HepG2 (cell line): ENCODE measurements at regions not wholly inside any gene's neighbourhood (a gene's known extent, or its start where the extent isn't known, plus 50 kb on each side); places are given as distances from the start of the nearest gene placed in this dataset.

Experiments used
- ATAC-seq: fragments of 200-7000 bp; cut with Tn5 transposase; 3 replicates; pipeline ENCODE4 v1.9.1; 2020; ENCODE audit warnings: mild to moderate bottlenecking, moderate library complexity
- BruUV-seq: library from RNA; stranded (reverse); fragments of 400-500 nt; replicated peaks from 2 replicates; lab custom pipeline; 2021; lab: Mats Ljungman, UMichigan
- CTCF ChIA-PET: fragments of 300-600 bp; formaldehyde crosslinking; extraction: SDS; loops from one replicate; lab custom pipeline; 2021; ENCODE audit warnings: low total read pairs, inconsistent platforms, low intra/inter-chr PET ratio; lab: Yijun Ruan, JAX
- POLR2A ChIA-PET: fragments of 350-600 bp; sonication (Branson Sonifier 250); formaldehyde crosslinking; loops from one replicate; lab custom pipeline; 2020; ENCODE audit warnings: antibody characterized with exemption, inconsistent platforms; lab: Yijun Ruan, JAX
- DNase-seq: peaks from one replicate; pipeline ENCODE4 v3.0.0-alpha.2; 2015; ENCODE audit warnings: low spot score
- FAIRE-seq: peaks from 3 replicates; lab custom pipeline; 2011; peaks lifted over from hg19 to GRCh38; lab: Jason Lieb, UNC
- H2AFZ ChIP-seq: one replicate; pipeline ENCODE4 v1.6.1; 2011; ENCODE audit warnings: low read length, inconsistent platforms
- H3K27ac ChIP-seq: fragments of 300-600 bp; 3 replicates; pipeline ENCODE4 v1.8.0; 2011; ENCODE audit warnings: mixed run types, mild to moderate bottlenecking, mixed read lengths, low read length, inconsistent platforms; ENCODE audit not compliant: insufficient read depth; ENCODE audit errors: extremely low read length
- H3K27me3 ChIP-seq, 2 experiments: fragments of 200-600 bp in 1 of 2; 2 replicates in 1 of 2; 3 replicates in 1 of 2; pipeline versions ENCODE4 v1.6.0 to v1.8.0; 2011; ENCODE audit warnings: low read length in 2 of 2, mild to moderate bottlenecking in 2 of 2, moderate library complexity in 2 of 2, inconsistent platforms in 1 of 2; ENCODE audit not compliant: insufficient read depth in 2 of 2, control insufficient read depth in 1 of 2
- H3K36me3 ChIP-seq, 2 experiments: fragments of 200-600 bp in 1 of 2; replicated peaks in 1 of 2; 2 replicates in 1 of 2; 3 replicates in 1 of 2; pipeline versions ENCODE4 v1.5.1 to v1.8.0; 2011; ENCODE audit warnings: low read length in 2 of 2, inconsistent platforms in 1 of 2; ENCODE audit not compliant: insufficient read depth in 2 of 2, control insufficient read depth in 1 of 2
- H3K4me1 ChIP-seq: 2 replicates; pipeline ENCODE4 v1.5.1; 2012; ENCODE audit warnings: low read length, inconsistent platforms; ENCODE audit not compliant: insufficient read depth
- H3K4me2 ChIP-seq: 2 replicates; pipeline ENCODE4 v1.6.0; 2011; ENCODE audit warnings: low read depth, low read length, inconsistent platforms
- H3K4me3 ChIP-seq, 3 experiments: fragments of 200-600 bp in 1 of 3; sonication (generic), shearing (Covaris generic) in 1 of 3; replicated peaks in 1 of 3; 2 replicates each; pipeline ENCODE4 v1.5.1; 2011 to 2016; ENCODE audit warnings: low read length in 3 of 3, inconsistent platforms in 2 of 3, low read depth in 2 of 3, mild to moderate bottlenecking in 2 of 3, control low read depth in 1 of 3, mixed read lengths in 1 of 3; ENCODE audit not compliant: insufficient read depth in 1 of 3
- H3K79me2 ChIP-seq: one replicate; pipeline ENCODE4 v1.6.1; 2011; ENCODE audit warnings: low read length, inconsistent platforms; ENCODE audit not compliant: insufficient read depth
- H3K9ac ChIP-seq: 2 replicates; pipeline ENCODE4 v1.6.0; 2011; ENCODE audit warnings: mild to moderate bottlenecking, low read depth, low read length, inconsistent platforms; ENCODE audit not compliant: insufficient read depth
- H3K9me3 ChIP-seq: 2 replicates; pipeline ENCODE4 v1.5.1; 2012; ENCODE audit warnings: mild to moderate bottlenecking, low read length
- H4K20me1 ChIP-seq: 2 replicates; pipeline ENCODE4 v1.6.0; 2011; ENCODE audit warnings: inconsistent platforms, mild to moderate bottlenecking, low read length, moderate library complexity; ENCODE audit not compliant: insufficient read depth
- ARID3A ChIP-seq: IDR thresholded peaks from 2 replicates; pipeline ENCODE4 v1.6.1; 2012; ENCODE audit warnings: low read depth, low read length, improper control_type of control experiment
- BCLAF1 ChIP-seq: fragments of 450-650 bp; IDR thresholded peaks from 2 replicates; pipeline ENCODE4 v1.6.1; 2017; ENCODE audit warnings: mild to moderate bottlenecking
- GLI4 ChIP-seq: sonication (generic); formaldehyde crosslinking; IDR thresholded peaks from 2 replicates; pipeline ENCODE4 v1.5.1; 2020; ENCODE audit warnings: missing genetic modification reagents, mild to moderate bottlenecking, moderate library complexity, borderline replicate concordance
- PAF1 ChIP-seq: IDR thresholded peaks from 2 replicates; pipeline ENCODE4 v1.6.1; 2016; ENCODE audit warnings: missing genetic modification reagents, missing compliant biosample characterization
- POLR2AphosphoS2 ChIP-seq: IDR thresholded peaks from 2 replicates; pipeline ENCODE4 v1.6.1; 2011; ENCODE audit warnings: low read depth, low read length, improper control_type of control experiment
- RFXANK ChIP-seq: IDR thresholded peaks from 2 replicates; pipeline ENCODE4 v1.6.1; 2016
- TBX2 ChIP-seq: sonication (generic); formaldehyde crosslinking; IDR thresholded peaks from 2 replicates; pipeline ENCODE4 v1.5.0; 2020; ENCODE audit warnings: missing genetic modification reagents, mild to moderate bottlenecking, borderline replicate concordance
- TSC22D2 ChIP-seq: sonication (generic); formaldehyde crosslinking; IDR thresholded peaks from 2 replicates; pipeline ENCODE4 v1.5.1; 2020; ENCODE audit warnings: missing genetic modification reagents, mild to moderate bottlenecking, borderline replicate concordance
- ZNF326 ChIP-seq: sonication (generic); formaldehyde crosslinking; IDR thresholded peaks from 2 replicates; pipeline ENCODE4 v1.4.0; 2020; ENCODE audit warnings: missing genetic modification reagents, borderline replicate concordance
- ZNF451 ChIP-seq: sonication (generic); formaldehyde crosslinking; IDR thresholded peaks from 2 replicates; pipeline ENCODE4 v1.5.0; 2020; ENCODE audit warnings: mild to moderate bottlenecking, missing genetic modification reagents
- ZSCAN5A ChIP-seq: sonication (generic); formaldehyde crosslinking; IDR thresholded peaks from 2 replicates; pipeline ENCODE4 v1.8.0; 2022; ENCODE audit warnings: mild to moderate bottlenecking, missing genetic modification reagents, borderline replicate concordance
- WGBS: methylation state at CpG from one replicate; pipeline ENCODE4 v1.1.6; 2017; ENCODE audit warnings: low lambda C conversion rate; 5-methylcytosine and 5-hydroxymethylcytosine counted together
- in situ Hi-C: cut with HindIII; loops from 2 replicates; pipeline ENCODE4 v1.10.0; 2017; ENCODE audit warnings: low pct_unique_long_range_greater_than_20kb; ENCODE audit not compliant: extremely low pct_ligation_motif_present
- intact Hi-C: fragments of 100-400 bp; cut with micrococcal nuclease; formaldehyde crosslinking; loops from one replicate; pipeline ENCODE4 v1.10.0; 2022; ENCODE audit not compliant: unreplicated experiment
- TF ChIP-seq, protein P1 (sequence below): sonication (generic); formaldehyde crosslinking; IDR thresholded peaks from 2 replicates; pipeline ENCODE4 v1.5.0; 2020; ENCODE audit warnings: missing genetic modification reagents, mild to moderate bottlenecking, borderline replicate concordance

DNA sequence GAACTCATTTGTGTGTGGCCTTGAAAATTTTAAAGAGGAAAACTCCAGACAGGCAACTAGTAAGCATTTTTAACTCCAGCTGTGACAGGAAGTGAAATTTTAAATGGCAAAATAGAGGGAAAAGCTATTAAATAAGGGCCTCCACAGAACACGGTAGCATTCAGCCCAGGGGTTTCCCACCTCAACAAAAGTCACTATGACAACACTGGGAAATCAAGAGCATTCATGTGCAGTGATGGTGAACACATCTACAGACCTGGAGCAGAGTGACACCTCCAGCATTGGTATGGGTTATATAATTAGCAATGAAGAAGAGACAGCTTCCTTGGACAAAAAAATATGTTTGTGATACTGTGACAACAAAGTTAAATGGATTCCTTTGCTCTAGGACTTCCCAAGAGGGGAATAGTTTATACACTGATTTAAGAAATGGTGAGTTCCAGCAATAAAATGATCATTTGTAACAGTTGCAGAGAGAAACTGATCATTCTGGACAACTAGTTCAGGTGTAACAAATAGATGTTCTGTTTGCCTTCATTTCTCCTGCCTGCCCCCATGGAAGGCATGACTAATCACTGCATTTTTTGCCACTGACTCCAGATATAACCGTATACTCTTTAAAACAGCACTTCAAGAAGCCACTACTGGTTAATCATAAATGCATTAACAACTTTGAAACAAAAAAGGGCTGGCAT, 93.3 kb upstream of the SLC44A1 start:
- Histone ChIP-seq H3K79me2 (no peaks in the 10 kb centered on the region), H2AFZ (no peak overlapping the region), H3K27me3 (peaks cover 0 to 16% of the 10 kb centered on the region in 2 experiments; a peak in 2 of 5 replicates), H4K20me1 (no peaks in the 10 kb centered on the region), H3K4me3 (no peak overlapping the region), H3K36me3 (no peaks in the 10 kb centered on the region), H3K4me2 (no peak overlapping the region), H3K27ac (no peak overlapping the region), H3K4me1 (0 out of 2 replicates have a peak, but pooled peaks cover 7% of the 10 kb centered on the region), H3K9ac (no peak overlapping the region), H3K9me3 (no peaks in the 10 kb centered on the region)
- WGBS: 2% methylated on average over 2 of the region's 2 CpGs
- ChIA-PET POLR2A (no interaction called here), CTCF (no interaction called here)
- ATAC-seq (no peak), FAIRE-seq (no peak), DNase-seq (no peak)
- no peak for TF ChIP-seq TSC22D2 (CRISPR knock-in tag)
- no peak for TF ChIP-seq ZNF326
- TF ChIP-seq BCLAF1: no peak
- TF ChIP-seq POLR2AphosphoS2: no peak
- no peak for TF ChIP-seq GLI4 (CRISPR knock-in tag)
- TF ChIP-seq PAF1: no peak
- no peak for TF ChIP-seq ZSCAN5A (CRISPR knock-in tag)
- no peak for TF ChIP-seq ARID3A
- no peak for TF ChIP-seq ZNF451 (CRISPR knock-in tag)
- no peak for TF ChIP-seq RFXANK (CRISPR knock-in tag)
- TF ChIP-seq TBX2 (CRISPR knock-in tag): no peak
- TF ChIP-seq, protein P1, sequence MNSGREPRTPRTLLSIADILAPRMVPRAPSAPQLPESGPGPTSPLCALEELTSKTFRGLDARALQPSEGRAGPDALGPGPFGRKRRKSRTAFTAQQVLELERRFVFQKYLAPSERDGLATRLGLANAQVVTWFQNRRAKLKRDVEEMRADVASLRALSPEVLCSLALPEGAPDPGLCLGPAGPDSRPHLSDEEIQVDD (CRISPR knock-in tag): no peak
- intact Hi-C loops (no loop called here), in situ Hi-C loops (loop anchor here (10.0 kb wide), 2 partner anchors 156 to 226 kb away; partner anchors contain the start of gene ABCA1)
- BruUV-seq: no TSS peak
